ENCODE measurements at regions not wholly inside any gene's neighbourhood (a gene's known extent, or its start where the extent isn't known, plus 50 kb on each side); places are given as distances from the start of the nearest gene placed in this dataset.

GRCh38 chr22:22973336-22973735 is 85.7 kb downstream of the IGLL5 start:
- no peak for TF ChIP-seq CTCF (IDR thresholded peaks at IDR 0.05)
- peaks cover 22% of the 10 kb centered on the region for H3K27me3 ChIP-seq
- H3K9me3 ChIP-seq: no peaks in the 10 kb centered on the region
- no peak overlapping the region for H3K4me3 ChIP-seq (ENCODE audit: low read depth in 1 of 2, low read length in 1 of 2)
- no peaks in the 10 kb centered on the region for H3K36me3 ChIP-seq
- no peak overlapping the region for H3K27ac ChIP-seq
- H3K4me1 ChIP-seq (ENCODE audit: control insufficient read depth in 1 of 2, insufficient read depth in 1 of 2, low read depth in 1 of 2, low read length in 1 of 2): no peaks in the 10 kb centered on the region

DNA sequence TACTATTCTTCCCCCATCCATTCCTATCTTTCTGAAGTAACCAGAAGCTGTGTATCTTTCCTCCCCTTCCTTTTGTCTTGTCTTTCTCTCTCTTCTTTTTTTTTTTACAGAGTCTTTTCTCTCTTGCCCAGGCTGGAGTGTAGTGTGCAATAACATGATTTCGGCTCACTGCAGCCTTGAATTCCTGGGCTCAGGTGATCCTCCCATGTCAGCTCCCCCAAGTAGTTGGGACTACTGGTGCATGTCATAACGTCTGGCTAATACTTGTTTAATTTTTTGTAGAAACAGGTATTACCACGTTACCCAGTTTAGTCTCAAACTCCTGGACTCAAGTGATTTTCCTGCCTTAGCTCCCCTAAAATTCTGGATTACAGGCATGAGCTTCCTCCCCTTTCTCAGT is 86.5 kb downstream of the IGLL5 start:
- TF ChIP-seq CTCF (IDR thresholded peaks at IDR 0.05): no peak
- Histone ChIP-seq H3K4me1 (ENCODE audit: control insufficient read depth in 1 of 2, insufficient read depth in 1 of 2, low read depth in 1 of 2, low read length in 1 of 2) (no peaks in the 10 kb centered on the region), H3K9me3 (no peaks in the 10 kb centered on the region), H3K4me3 (ENCODE audit: low read depth in 1 of 2, low read length in 1 of 2) (no peak overlapping the region), H3K27me3 (peaks cover 19% of the 10 kb centered on the region), H3K27ac (no peak overlapping the region), H3K36me3 (no peaks in the 10 kb centered on the region)

DNA sequence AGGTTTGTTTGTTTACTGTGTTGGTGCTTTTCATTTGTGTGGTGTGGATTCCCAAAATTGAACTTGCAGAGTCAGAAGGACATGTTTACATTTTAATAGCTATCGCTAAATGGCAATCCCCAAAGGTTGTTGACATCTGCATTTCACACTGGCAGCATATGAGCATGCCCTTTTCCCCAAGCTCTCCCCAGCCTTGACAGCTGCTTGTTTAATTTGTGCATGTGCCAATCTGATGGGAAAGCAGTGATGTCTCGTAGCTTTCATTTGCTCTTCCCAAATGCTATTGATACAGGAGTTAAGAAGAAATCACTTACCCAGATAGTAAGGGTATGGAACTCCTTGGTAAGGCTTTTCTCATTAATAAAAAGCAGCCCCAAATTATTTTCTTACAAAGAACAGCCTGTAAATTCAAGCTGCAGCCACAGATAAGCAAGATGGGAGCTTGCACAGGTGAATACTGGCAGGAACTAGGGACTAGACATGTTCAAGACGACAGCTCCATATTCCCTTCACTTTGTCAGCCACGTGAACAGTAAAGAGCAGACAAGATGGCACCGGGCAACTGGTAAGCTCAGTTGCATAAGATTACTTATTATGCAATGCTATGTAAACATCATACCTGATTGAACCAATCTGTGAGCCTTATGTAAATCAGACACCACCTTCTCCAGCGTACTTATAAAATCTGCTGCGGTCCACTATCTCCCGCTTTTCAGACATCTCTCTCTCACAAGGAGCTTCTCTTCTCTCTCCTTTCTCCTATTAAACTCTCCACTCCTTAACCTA is 87.4 kb downstream of the IGLL5 start:
- Histone ChIP-seq H3K4me3 (ENCODE audit: low read depth in 1 of 2, low read length in 1 of 2) (no peak overlapping the region), H3K36me3 (no peaks in the 10 kb centered on the region), H3K4me1 (ENCODE audit: control insufficient read depth in 1 of 2, insufficient read depth in 1 of 2, low read depth in 1 of 2, low read length in 1 of 2) (no peaks in the 10 kb centered on the region), H3K27ac (no peak overlapping the region), H3K9me3 (no peaks in the 10 kb centered on the region), H3K27me3 (peaks cover 16% of the 10 kb centered on the region)
- no peak for TF ChIP-seq CTCF (IDR thresholded peaks at IDR 0.05)

GRCh38 chr22:22976033-22976922 is 88.7 kb downstream of the IGLL5 start:
- Histone ChIP-seq H3K9me3 (no peaks in the 10 kb centered on the region), H3K4me3 (ENCODE audit: low read depth in 1 of 2, low read length in 1 of 2) (no peak overlapping the region), H3K4me1 (ENCODE audit: control insufficient read depth in 1 of 2, insufficient read depth in 1 of 2, low read depth in 1 of 2, low read length in 1 of 2) (no peaks in the 10 kb centered on the region), H3K36me3 (no peaks in the 10 kb centered on the region), H3K27ac (no peak overlapping the region), H3K27me3 (peaks cover 5% of the 10 kb centered on the region)
- TF ChIP-seq CTCF (IDR thresholded peaks at IDR 0.05): no peak

GRCh38 chr22:22977479-22978200 is 90.0 kb downstream of the IGLL5 start:
- Histone ChIP-seq H3K4me3 (ENCODE audit: low read depth in 1 of 2, low read length in 1 of 2) (no peak overlapping the region), H3K27me3 (peaks cover 5% of the 10 kb centered on the region), H3K36me3 (no peaks in the 10 kb centered on the region), H3K9me3 (no peaks in the 10 kb centered on the region), H3K4me1 (ENCODE audit: control insufficient read depth in 1 of 2, insufficient read depth in 1 of 2, low read depth in 1 of 2, low read length in 1 of 2) (no peaks in the 10 kb centered on the region), H3K27ac (no peak overlapping the region)
- TF ChIP-seq CTCF (IDR thresholded peaks at IDR 0.05): no peak

Data from neutrophil (primary cell).